HG02642 (cell line): ENCODE measurements at regions not wholly inside any gene's neighbourhood (a gene's known extent, or its start where the extent isn't known, plus 50 kb on each side); places are given as distances from the start of the nearest gene placed in this dataset.
"Not testable (repeated sequence)": the region's sequence is repeated elsewhere in the genome, so short reads cannot be mapped to it uniquely, and the experiment has no call there.

Experiments used
- ATAC-seq: cut with Tn5 transposase; IDR thresholded peaks from one replicate; pipeline ENCODE4 v1.9.1; 2021; ENCODE audit warnings: mild to moderate bottlenecking; ENCODE audit not compliant: unreplicated experiment, poor library complexity

DNA sequence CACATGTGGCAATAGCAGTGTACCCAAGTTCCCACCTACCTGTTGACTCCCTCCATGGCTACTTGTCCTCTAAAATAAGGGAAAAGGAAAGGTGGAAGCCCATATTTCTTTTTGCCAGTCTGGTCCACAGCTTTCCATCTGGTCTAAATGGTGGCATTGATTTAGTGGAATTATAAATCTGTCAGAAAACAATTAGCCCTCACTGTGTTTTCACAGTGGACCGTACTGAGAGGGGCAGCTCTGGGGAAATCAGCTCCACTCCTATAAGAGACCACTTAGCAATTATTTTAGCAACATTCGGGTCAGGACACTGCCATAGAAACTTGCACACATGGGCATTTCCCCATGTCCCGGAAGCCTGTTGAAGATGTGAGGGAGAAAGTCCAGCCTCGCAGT is 653.4 kb upstream of the MARCKS start:
- no peak for ATAC-seq

DNA sequence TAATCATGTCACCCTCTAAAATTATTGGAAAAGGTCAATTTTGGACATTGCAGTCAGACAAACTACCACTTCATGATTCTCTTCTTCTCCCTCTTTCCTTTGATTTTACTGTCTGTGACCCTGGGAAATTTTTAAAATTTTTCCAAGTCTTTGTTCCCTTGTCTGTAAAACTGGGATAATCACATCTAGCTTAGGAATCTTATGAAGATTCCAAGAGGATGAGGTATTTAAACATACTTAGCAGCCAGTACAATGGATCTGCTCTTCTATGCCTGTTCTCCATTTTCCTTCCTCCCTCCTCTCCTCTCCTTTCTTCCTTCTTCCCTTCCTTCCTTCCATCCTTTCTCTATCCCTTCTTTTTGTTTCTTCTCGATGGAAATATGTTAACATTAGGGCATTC is 651.6 kb upstream of the MARCKS start:
- no peak for ATAC-seq

DNA sequence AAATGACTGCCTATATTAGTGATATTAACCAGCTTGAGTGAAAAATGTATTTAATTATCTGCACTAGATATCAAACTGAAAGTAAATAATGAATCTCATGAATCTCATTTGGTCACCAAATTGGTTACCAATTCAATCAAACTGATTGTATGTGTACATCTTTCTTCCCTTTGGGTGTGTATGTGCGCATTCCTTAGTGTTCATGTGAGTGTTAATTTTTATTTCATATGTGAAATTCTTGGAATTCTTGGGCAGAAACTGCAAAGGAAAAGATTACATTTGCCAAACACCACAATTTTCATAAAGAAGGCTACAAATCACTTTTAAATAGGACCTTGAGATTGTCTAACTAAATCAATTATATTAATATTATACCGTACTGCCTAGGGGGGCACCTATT is 648.4 kb upstream of the MARCKS start:
- ATAC-seq = no peak

DNA sequence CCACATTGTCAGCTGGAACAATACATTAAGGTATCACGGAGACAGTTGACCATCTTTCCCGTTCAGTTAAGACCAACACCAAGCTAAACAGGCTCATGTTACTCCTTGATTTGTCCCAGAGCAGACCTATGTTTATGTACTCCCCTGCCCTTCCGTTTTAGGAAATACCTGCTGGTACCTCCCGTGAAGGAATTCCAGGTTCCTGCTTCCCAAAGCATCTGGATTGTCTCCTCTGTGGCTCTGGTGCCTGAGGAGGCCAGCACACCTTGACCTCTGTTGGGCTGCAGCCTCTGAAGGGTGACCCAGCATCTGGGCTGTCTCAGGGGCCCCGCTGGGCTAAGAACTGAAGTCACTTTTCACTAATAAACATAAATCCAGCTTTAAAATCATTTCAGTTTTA is 647.8 kb upstream of the MARCKS start:
- ATAC-seq = no peak

DNA sequence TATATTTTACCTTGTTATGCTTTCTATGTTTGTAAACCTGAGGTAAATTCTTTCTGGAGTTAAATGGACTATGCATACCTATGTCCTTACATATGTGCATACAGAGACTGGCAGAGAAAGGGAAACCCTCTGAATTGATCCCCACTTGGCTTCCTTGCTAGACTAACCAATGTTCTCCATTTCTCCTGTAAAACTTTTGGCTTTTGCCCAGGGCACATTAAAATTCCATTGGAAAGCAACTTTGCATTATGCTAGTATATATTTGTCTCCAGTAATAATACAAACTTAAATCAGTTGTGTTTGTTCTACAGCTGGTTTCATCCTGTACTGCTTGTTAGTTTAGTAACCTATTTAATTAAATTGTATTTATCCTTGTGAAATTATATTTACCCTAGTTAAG is 646.0 kb upstream of the MARCKS start:
- no peak for ATAC-seq

GRCh38 chr6:113219783-113220182 is 637.4 kb upstream of the MARCKS start:
- ATAC-seq = no peak

GRCh38 chr6:113220832-113221231 is 636.3 kb upstream of the MARCKS start:
- no peak for ATAC-seq

DNA sequence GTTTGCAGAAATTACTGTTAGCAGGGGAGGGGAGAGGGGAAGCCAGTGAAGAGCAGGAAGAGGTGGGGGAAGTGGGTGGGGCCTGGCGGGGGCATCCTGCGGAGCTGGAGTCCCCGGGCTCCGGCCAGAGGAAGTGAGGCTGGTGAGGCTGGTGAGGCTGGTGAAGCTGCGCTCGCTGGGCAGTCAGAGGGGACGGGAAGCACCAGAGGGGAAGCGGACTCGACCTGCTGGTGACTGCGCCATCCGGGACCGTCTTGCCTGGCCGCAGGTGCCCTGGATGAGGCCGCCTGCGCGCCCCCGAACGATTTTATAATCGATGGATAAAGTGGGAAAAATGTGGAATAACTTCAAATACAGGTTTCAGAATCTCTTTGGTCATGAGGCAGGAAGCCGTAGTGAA is 635.3 kb upstream of the MARCKS start:
- no peak for ATAC-seq

- ATAC-seq = no peak
Measured at GRCh38 chr6:113246186-113246585, 611.0 kb upstream of the MARCKS start.

DNA sequence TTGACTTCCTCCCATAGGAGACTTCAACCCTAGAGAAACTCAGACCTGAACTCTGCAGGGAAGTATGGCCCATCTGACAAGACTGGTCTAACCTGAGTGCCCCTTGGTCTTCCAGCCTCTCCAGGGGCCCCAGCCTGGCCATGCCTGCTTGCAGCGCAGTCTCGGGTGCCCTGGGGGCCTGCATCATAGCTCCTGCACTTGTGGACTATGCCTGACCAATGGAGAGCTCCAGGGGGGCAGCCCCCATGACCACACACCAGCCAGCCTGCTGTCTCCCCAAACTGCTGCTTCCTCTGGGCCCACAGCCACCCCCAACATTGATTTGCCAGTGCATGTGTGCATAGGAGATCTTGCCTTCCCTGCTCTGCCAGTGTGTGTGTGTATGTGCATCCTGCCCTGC is 608.6 kb upstream of the MARCKS start:
- no peak for ATAC-seq

DNA sequence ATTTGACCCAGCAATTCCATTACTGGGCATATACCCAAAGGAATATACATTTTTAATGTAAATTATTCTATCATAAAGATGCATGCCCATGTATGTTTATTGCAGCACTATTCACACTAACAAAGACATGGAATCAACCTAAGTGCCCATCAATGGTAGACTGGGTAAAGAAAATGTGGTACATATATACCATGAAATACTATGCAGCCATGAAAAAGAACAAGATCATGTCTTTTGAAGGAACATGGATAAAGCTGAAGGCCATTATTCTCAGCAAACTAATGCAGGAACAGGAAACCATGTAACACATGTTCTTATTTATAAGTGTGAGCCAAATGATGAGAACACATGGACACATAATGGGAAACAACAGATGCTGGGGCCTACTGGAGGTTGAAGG is 603.0 kb upstream of the MARCKS start:
- not testable (repeated sequence) for ATAC-seq

- no peak for ATAC-seq
Measured at GRCh38 chr6:113258771-113259170, 598.4 kb upstream of the MARCKS start.

- ATAC-seq = no peak
Measured at GRCh38 chr6:113271437-113271836, 585.7 kb upstream of the MARCKS start.

- ATAC-seq = no peak
Measured at GRCh38 chr6:113276601-113277000, 580.5 kb upstream of the MARCKS start.

DNA sequence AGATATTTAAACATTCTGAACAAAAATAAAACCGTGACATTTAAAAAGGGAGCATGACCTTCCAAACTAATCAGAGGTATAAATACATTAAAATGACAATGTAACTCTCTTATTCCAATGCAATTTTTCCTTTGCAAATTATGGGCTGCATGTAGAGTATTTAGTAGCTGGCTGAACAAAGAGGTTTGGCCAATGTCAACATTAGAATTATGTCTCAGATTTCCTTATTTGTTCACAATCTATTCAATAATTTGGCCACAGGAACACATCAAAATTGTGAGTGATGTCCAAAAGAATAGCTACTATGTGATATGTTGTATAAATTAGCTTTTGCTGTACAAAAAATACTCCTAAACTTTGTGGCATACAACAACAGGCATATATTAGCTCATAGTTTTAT is 580.0 kb upstream of the MARCKS start:
- no peak for ATAC-seq

- no peak for ATAC-seq
Measured at GRCh38 chr6:113281014-113281413, 576.1 kb upstream of the MARCKS start.

- no peak for ATAC-seq
Measured at GRCh38 chr6:113281431-113281830, 575.7 kb upstream of the MARCKS start.

DNA sequence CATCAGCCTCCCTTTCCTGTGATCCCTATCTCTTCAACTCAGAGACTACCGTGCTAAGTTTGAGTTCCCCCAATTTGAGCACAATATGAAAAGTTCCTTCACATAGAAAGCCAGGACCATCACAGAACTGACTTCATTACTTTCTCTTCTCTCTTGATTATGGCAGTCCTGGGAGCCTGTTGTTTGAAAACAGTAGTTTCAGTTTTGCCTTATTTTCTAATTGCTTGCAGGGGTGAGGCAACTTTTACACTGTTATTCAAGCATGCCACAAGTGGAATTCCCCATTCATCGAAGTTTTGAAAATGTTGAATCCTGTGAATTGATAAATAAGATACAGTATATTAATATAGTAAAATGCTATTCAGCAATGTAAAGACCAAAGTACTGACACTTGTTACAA is 569.7 kb upstream of the MARCKS start:
- ATAC-seq = peak; percentile 52

DNA sequence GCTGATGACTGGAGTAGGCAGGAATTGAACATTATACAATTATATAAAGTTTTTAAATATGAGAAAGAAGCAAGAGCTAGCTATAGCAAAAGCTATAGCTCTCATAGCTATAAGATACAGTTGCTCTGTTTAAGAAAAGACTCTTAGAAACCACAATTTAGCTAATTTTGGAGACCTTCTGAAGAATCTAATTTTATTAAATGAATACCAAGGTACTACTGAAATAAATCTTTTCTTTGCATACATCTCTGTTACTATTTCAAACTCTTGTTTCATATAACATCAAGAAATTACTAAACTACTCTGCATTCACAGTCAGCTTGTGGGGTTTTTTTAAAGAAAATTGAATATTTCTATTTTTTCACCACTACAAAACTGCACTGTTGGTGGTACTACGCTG is 568.7 kb upstream of the MARCKS start:
- no peak for ATAC-seq

DNA sequence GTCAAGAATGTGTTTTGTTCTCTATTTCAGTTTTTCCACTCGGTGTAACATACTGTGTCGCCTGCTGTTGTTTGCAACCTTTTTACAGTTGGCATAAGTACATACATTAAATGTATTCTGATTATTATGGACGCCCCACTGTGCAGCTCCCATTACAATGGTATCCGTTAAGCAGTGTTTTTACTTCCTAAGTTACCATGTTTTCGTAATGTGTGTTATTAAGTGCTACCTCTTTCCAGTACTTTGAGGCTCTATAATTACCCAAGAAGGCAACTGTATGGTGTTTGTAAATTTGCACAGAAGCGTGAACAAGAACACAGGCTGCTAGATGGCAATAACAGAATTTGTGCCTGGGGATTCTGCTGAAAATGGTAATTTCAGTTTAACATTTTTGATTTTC is 568.0 kb upstream of the MARCKS start:
- no peak for ATAC-seq

DNA sequence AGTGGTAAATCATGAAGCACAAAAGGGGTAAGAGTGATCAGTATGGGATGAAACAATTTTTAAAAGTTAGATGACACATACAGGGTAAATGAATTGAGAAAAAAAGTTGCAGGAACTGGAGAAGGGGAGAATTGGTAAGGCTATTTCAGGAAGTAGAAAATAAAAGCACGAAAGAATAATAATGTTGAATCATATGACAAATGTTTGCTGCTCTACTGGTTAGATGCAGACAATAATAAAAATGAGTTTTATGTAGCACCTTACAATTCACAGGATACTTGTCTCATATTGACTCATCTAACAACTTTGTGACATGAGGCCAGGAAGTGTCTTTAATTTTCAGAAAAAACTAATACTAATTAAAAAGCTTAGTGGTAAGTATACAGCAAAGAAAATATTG is 566.5 kb upstream of the MARCKS start:
- ATAC-seq = no peak

- ATAC-seq = no peak
Measured at GRCh38 chr6:113291751-113292445, 565.2 kb upstream of the MARCKS start.
